GM11168 (cell line): ENCODE measurements at regions not wholly inside any gene's neighbourhood (a gene's known extent, or its start where the extent isn't known, plus 50 kb on each side); places are given as distances from the start of the nearest gene placed in this dataset.
"Not testable (repeated sequence)": the region's sequence is repeated elsewhere in the genome, so short reads cannot be mapped to it uniquely, and the experiment has no call there.

Experiments
- in situ Hi-C: fragments of 300-500 bp; cut with MboI; formaldehyde crosslinking; loops from one replicate; pipeline ENCODE4 v1.12.0; 2022; ENCODE audit warnings: low sequenced_read_pairs; ENCODE audit not compliant: unreplicated experiment

DNA sequence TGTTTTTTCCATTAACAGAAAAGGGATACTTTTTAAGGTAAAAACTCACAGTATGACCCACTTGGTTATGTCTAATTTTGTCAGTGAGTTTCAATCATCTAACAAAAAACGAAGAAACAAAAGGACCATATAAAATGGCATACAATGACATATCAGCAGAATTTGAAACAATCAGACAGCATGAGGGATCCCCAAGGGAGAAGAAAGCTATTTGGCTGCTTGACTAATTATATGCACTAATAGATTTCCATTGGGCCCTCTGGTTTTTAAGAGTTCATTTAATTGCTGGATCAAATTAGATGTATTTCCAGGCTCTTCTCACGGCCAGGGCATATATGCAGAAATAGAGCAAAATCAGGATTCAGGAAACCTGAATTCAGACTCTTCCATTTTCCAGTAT lies 376.4 kb upstream of the GBE1 start:
- in situ Hi-C loops = no loop called here

DNA sequence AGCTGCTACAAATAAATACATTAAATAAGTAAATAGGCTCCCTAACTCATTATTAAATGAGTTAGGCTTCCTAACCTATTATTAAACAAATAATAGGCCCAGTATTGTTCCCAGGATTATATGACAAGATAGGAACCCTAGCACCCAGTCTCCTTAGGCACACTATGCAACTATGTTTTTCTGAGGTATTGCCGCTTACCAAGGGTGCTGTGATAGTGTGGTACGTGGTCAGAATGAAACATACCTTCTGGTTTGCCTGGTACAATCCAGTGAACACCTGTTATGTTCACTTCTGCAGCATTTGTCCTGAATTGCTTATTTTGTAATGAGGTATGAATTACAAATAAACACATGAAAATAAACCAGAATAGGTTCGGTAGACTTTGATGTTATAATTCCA lies 375.6 kb upstream of the GBE1 start:
- in situ Hi-C loops = no loop called here

DNA sequence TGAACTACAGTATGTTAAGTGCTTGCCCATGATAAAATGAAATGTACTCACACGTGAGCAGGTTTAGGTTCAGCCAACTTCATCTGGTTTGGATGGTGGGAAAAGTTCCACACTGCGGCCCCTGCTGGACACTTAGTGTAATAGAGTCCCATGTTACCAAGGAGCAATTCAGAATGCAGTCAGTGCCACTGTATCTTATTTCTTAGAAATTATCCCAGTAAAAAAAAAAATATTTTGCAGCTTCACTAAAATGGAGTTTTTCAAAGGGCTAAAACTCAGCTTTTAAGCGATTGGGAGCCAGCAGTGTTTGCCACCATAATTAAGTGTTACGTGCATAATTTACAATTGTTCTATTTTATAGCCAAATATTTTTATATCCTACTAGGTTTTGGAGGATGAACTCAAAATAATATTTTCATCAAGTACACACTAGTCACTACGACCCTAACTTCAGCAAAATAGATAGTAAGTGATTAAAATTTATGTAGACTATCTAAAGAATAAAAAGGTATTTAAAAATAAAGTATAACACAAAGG lies 371.7 kb upstream of the GBE1 start:
- in situ Hi-C loops = no loop called here

DNA sequence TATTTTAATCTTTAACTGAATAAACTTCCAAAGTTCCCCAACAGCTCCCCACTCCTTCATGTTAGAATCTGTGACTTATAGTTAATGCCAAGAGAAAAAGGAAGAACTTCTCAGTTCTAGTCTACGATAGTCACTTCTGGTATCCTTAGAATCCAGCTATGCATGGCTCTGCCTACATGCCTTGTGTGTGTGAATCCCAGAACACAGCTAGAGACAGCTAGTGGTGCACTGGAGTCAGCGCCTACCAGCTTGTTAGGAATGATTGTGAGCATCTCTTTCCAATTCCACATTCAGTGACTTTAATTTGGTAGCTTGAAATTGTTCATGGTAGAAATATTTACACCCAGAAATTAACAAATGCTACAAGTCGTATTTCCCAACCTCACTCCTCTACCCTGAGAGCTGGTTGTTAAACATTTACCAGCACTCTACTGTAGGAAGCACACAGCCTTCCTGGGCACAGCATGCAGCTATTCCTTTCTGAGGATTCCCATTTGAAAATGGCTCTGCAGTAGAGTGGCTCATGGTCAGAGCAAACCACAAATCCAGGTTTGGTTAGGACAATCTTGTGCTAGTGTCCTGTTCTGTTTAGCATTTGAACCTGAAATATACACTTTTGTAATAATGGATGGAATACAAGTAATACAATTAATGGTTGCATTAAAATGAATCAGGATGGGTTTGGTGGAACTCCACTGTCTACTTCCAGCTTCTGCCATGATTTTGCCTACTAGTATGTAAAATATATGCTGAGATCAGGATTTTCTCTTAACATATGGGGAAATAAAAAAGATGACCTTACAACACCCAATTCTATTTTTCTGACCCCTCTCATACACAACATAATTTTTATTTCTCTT lies 371.0 kb upstream of the GBE1 start:
- in situ Hi-C loops = no loop called here

DNA sequence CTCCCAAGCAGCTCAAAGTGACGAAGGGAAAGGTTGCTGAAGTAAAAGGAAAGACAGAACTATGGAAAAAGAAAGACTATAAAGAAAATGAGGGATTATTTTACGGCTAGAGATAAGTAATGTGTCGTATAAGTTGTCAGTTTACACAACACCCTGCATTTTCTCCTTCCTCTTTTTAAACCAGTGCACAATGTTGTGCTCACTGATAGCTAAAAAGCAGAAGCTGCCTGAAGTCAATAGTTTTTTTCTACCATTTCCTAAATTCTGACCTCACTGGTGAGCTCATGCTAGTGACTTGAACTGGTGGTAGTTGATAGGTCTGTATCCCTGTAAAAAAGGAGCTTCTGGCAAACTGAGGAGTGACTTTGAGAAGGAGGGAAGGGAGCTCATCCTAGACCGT lies 368.6 kb upstream of the GBE1 start:
- in situ Hi-C loops = no loop called here

DNA sequence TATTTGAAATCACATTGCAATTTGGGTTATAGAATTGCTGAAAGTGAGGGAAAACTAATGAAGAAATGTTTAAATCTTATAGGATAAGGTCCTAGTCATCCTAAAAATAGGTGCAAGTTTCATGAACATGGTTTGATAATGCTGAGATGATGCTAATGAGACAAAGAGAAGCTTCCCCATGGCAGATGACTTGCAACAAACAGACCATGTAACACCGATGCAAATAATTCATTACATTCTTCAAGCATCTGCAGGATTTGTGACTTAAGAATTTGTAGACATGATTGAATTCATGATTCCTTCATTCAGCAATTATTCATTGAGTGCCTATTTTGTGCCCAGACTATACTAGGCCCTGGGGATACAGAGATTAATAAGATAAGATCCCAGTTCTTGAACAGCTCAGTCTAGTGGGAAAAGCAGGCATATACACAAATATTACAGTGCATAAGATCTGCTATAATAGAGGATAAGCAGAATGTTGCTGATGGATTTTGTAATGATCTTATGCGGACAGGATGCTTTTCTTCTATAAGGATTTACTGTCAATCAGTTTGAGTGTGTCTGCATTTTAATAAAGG lies 367.9 kb upstream of the GBE1 start:
- in situ Hi-C loops = no loop called here

DNA sequence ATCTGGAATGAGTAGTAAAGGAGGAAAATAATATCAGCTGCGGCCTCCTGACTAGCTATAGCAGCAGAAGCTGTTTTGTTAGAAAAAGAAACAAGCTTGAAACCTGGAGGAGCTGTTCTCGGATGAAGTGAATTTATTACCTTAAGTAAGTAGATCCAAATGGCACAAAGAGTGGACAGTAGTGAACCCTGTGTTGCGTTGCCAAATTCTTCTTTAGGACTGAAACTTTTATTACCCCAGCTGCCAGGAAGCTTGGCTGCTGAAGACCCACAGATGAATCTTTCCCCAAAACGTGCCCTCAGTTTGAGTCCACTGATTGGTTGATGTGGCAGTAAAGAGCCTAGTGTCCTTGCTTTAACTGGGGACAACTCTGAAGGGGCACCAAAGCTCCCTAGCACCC lies 366.8 kb upstream of the GBE1 start:
- in situ Hi-C loops = no loop called here

DNA sequence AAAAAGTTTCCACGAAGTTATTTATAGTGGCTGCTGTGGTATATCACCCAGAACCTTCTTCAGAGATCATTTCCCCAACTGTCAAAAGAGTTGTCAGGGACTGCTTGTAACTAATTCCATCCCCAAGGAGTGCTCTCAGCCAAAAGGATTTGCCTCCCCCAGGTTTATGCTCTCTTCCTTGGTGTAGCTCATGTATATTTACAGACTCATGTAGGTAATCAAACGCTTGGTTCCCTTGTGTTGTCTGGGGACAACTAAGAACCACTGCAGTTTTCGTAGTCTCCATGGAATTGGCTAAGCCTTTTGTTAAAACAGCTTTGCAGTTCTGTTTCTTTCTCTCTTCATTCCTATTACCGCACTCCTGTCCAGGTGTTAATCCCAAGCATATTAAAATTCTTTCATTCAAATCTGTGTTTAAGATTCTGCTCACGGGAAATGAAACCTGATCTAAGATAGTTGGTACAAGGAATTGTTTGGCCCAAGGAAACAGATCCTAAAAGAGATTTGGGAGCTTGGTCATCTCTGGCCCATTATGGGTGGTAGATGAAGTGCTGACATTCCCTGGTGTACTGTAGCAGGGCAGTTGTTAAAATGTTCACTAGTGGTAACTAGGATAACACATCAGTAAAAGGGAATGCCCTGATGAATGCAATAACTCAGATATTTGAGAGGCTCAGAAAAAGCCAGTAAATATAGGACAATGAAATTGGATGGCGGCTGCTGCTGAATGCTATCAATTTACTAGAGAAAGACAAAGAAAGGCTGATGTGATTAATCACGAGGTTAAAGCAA lies 361.3 kb upstream of the GBE1 start:
- in situ Hi-C loops = no loop called here

DNA sequence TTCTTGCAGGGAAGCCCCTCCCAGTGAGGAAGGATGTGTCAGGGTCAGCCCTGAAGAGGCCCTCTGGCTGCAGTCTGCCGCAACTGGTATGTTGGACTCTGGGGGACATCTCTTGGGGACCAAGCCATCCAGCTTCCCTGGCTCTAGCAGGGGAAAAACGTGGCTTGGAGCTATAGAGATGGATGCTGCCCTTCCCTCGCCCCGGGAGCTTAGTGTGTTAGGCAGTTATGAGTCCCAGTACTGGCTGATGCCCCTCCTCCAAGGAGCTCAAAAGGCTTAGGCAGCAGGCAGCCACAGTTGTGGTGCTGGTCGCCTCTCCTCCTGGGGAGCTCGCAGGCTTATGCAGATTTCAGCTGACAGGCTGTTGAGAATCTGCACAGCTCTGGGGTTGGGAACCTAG lies 353.1 kb upstream of the GBE1 start:
- in situ Hi-C loops = no loop called here

DNA sequence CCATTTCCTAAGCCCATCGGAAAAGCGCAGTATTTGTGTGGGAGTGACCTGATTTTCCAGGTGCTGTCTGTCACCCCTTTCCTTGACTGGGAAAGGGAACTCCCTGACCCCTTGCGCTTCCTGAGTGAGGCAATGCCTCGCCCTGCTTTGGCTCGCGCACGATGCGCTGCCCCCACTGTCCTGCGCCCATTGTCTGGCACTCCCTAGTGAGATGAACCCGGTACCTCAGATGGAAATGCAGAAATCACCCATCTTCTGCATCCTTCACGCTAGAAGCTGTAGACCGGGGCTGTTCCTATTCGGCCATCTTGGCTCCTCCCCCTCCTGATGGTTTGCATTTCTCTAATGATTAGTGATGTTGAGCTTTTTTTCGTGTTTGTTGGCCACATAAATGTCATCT lies 349.3 kb upstream of the GBE1 start:
- in situ Hi-C loops = not testable (repeated sequence)

DNA sequence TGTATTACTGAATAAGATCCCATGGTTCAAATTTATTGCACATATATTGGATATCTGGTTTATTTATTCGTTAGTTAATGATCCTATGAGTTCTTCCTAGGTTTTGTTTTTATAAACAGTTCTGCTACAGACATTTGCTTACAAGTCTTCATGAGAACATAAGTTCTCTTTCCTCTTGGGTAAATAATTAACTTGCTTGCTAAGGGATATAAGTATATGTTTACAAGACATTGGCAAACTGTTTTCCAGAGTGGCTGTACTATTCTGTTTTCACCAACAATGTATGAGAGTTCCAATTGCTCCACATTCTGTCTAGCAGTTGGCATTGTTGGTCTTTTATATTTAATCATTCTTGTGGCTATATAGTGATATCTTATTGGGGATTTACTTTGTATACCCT lies 341.8 kb upstream of the GBE1 start:
- in situ Hi-C loops = no loop called here

DNA sequence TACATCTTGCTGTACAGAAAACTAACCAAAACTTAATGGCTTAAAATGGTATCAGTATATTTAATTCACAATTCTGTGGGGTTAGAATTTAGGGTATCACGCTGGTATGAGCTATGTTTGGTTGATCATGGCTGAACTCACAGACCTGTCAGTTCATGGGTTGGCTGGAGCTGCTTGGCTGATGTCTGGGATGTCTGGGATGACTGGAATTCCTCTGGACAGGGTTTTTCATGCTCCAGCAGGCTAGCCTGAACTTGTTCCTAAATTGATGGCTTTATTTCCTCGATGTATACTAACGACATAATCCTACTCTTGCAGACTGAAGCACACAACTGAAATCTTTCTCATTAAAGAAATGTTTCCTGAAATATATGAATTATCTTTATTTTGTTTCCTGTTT lies 338.9 kb upstream of the GBE1 start:
- in situ Hi-C loops = no loop called here

DNA sequence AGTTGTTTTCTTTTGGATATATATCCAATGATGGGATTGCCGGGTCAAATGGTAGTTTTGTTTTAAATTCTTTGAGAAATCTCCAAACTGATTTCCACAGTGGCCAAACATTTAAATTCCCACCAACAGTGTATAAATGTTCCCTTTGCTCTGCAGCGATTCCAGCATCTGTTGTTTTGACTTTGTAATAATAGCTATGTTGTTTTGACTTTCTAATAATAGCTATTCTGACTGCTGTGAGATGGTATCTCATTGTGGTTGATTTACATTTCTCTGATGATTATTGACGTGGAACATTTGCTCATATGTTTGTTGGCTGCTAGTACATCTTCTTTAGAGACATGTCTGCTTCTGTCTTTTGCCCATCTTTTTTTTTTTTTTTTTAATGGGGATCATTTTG lies 332.2 kb upstream of the GBE1 start:
- in situ Hi-C loops = no loop called here

DNA sequence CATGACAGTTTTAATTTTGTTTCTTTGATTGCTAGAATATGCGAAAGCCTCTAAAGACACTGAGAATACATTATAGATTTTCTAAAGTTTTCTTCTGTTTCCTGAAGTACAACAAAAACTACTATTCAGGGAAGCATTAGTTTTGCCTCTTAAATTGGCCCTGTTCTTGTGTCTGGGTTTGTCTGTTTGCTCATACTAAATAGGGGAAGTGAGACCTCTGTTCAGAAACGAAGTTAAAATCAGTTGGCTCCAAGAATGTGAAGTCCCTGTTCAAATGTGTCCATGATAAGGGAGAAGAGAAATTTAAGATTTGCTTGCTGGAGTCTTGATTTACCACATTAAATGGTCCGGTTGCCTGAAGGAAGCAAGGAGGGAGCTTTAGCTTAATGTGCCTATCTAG lies 327.3 kb upstream of the GBE1 start:
- in situ Hi-C loops = no loop called here

DNA sequence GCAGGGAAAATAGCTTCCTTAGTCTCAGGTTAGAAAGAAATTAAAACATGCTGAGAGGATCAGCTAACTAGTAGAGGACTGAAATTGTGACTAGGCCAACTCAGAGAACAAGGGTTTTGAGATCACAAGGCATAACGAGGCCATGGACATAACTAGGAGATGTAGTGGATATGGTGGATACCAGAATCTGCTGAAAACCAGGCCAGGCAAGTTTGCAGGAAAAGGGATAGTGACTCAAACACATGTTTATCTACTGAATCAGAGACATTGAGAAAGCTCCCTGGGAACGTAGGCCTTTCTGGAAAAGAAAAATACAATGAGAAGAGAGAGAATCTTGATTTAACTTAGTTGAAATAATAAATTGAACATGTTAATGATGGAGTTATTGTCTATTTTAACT lies 326.5 kb upstream of the GBE1 start:
- in situ Hi-C loops = no loop called here

DNA sequence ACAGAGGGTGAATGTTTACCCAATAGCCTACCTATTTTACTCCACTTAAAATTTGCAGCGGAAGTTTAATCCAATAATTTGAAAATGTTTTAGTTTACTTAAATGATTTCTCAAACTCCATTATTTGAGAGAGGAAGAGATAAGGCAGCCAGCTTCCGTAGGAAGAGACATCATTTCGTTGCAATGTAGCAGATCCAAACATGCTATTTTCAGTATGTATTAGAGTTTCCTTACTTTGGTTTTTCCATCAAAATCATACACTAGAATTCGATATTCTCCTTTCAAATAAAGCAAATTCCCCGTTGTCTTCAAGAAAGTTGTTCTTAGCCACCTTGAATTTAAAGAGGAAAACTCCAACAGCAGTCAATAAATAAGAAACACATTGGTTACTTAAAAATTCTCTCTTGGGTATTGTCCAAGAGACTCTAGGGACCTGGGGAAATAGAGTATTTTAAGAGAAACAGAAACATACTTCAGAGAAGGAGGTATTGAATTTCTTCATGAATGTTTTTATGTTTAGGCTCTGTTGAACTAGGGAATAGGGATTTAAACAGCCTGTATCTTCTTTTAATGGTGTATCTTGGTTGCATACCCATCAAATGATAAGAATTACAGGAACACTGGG lies 324.5 kb upstream of the GBE1 start:
- in situ Hi-C loops = no loop called here

DNA sequence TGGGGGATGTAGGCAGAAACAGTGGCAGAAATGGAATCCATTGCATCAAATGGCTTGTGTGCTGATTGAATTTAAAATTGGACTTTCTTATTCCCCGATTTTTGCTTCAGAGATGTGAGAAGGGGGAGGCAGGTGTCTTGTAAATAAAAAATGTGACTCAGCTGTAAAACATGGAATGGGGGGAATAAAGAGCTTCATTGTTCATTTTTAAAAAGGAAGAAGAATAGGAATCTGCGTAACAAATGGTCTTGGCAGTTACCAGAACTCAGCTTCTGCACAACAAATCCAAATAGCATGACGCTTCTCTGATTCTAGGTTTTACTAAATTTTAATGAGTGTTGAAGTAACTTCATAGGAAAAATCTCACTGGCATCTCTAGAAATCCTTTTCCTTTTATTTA lies 323.9 kb upstream of the GBE1 start:
- in situ Hi-C loops = no loop called here

DNA sequence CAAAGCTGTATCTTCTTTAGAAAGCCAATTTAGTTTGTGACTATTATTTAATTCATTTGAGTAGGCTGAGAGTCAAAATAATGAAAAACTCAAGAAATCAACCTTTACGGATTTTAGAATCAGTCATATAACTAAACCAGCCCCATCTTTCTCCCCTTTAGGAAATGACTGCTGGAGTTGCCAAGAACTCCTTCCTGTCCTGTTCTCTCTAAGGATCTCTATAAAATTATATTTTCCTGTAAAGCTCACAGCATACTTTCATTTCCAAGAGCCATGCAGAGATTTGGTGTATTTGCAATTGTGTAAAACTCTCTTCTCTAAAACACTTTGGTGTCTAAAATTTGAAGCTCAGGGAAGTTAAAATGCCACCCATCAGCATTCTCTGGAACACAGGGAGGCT lies 323.4 kb upstream of the GBE1 start:
- in situ Hi-C loops = no loop called here

DNA sequence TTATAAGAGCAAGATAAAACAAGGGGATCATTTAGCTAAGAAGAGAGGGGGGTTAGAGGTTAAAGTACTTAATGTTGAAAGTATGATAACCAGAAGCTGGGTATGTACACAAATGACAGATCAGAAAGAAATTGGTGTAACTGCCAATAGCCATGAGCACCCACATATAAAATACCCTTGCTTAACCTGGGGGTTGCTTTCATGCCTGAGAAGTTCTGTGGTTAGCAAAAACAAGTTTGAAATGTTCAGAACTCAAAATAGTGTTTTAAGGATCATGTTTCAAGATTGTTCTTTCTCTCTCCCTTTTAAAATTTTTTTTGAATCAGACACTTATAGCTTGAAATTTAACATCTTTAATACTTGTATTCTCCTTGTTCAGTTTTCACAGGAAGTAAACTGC lies 321.4 kb upstream of the GBE1 start:
- in situ Hi-C loops = no loop called here

DNA sequence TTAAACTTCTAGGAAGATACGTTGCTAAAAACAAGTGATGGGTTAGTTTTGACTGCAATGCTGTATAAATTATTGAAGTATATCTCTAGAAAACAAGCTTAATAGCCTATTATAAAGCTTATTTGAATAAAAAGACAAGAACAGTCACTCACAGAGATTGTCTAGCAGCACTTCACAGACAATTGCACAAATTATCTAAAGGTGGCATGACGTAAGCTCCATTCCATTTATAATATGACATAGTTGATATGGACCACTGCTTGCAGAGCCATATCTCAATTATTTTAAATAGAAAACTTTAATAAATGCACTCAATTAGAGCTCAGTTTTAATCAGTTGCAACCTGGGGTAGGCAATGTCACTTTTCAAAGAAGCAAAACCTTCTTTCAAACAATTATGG lies 319.9 kb upstream of the GBE1 start:
- in situ Hi-C loops = no loop called here

DNA sequence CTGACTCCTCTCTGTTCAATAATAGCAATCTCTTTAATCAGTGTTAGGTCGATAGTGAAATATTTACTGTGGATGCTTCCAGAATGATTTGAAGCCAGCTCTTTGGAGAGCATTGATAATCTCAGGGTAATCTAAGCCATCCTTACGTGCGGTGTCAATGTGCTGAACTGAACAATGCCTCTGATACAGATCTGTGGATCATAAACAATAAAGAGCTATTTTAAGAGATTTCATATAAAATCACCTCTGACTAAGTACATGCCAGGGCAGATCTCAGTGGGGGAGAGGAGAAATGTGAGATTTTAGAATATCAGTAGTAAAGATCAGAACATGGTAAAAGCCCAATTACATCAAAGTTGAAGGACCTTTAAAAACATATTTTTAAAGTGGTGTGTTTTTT lies 319.3 kb upstream of the GBE1 start:
- in situ Hi-C loops = no loop called here
